Neural progenitor cell (in vitro differentiated cells): ENCODE measurements at regions not wholly inside any gene's neighbourhood (a gene's known extent, or its start where the extent isn't known, plus 50 kb on each side); places are given as distances from the start of the nearest gene placed in this dataset.

ENCODE experiments used
- DNase-seq: peaks from one replicate; pipeline ENCODE4 v3.0.0-alpha.2; 2016; ENCODE audit warnings: low spot score
- H2AFZ ChIP-seq: fragments of 200-600 bp; sonication (generic); replicated peaks from 2 replicates; pipeline ENCODE4 v1.6.1; 2016; ENCODE audit warnings: antibody characterized with exemption
- H3F3A ChIP-seq: fragments of 200-600 bp; sonication (generic); 2 replicates; pipeline ENCODE4 v1.6.1; 2016; ENCODE audit warnings: antibody characterized with exemption, low read depth
- H3K27ac ChIP-seq: fragments of 200-600 bp; sonication (generic); 2 replicates; pipeline ENCODE4 v1.5.1; 2016; ENCODE audit warnings: mild to moderate bottlenecking
- H3K27me3 ChIP-seq: fragments of 200-600 bp; sonication (generic); 2 replicates; pipeline ENCODE4 v1.6.1; 2016; ENCODE audit warnings: mild to moderate bottlenecking, moderate library complexity
- H3K36me3 ChIP-seq: fragments of 200-600 bp; sonication (generic); 2 replicates; pipeline ENCODE4 v1.5.1; 2016
- H3K4me1 ChIP-seq: fragments of 200-600 bp; sonication (generic); 2 replicates; pipeline ENCODE4 v1.6.1; 2016; ENCODE audit warnings: mixed run types
- H3K4me2 ChIP-seq: fragments of 200-600 bp; sonication (generic); 2 replicates; pipeline ENCODE4 v1.6.1; 2016
- H3K4me3 ChIP-seq: fragments of 200-600 bp; sonication (generic); 2 replicates; pipeline ENCODE4 v1.5.1; 2016
- H3K79me2 ChIP-seq: fragments of 200-600 bp; sonication (generic); 2 replicates; pipeline ENCODE4 v1.6.1; 2016; ENCODE audit warnings: low read depth
- H3K9ac ChIP-seq: fragments of 200-600 bp; sonication (generic); 2 replicates; pipeline ENCODE4 v1.6.1; 2016
- H3K9me3 ChIP-seq: fragments of 200-600 bp; sonication (generic); 2 replicates; pipeline ENCODE4 v1.5.1; 2016; ENCODE audit warnings: low read depth
- H4K20me1 ChIP-seq: fragments of 200-600 bp; sonication (generic); 2 replicates; pipeline ENCODE4 v1.6.1; 2016; ENCODE audit warnings: low read depth
- H3K27ac Mint-ChIP-seq: 3 replicates; pipeline ENCODE4 v1.8.0; 2021; ENCODE audit warnings: mixed read lengths
- H3K27me3 Mint-ChIP-seq: 2 replicates; pipeline ENCODE4 v1.8.0; 2022; ENCODE audit warnings: low read depth, mild to moderate bottlenecking, inconsistent platforms, moderate library complexity, mixed read lengths; ENCODE audit not compliant: insufficient read depth
- H3K36me3 Mint-ChIP-seq: 3 replicates; pipeline ENCODE4 v1.8.0; 2021; ENCODE audit warnings: mixed read lengths
- H3K4me1 Mint-ChIP-seq: 3 replicates; pipeline ENCODE4 v1.8.0; 2021; ENCODE audit warnings: mixed read lengths
- H3K4me3 Mint-ChIP-seq: 3 replicates; pipeline ENCODE4 v1.8.0; 2021; ENCODE audit warnings: mild to moderate bottlenecking, moderate library complexity, mixed read lengths
- H3K9me3 Mint-ChIP-seq: 3 replicates; pipeline ENCODE4 v1.8.0; 2020; ENCODE audit warnings: mixed read lengths
- CTCF ChIP-seq: fragments of 200-600 bp; sonication (generic); IDR thresholded peaks from 2 replicates; pipeline ENCODE4 v1.5.1; 2017; ENCODE audit warnings: antibody characterized with exemption, mild to moderate bottlenecking
- EZH2 ChIP-seq: fragments of 200-600 bp; sonication (generic); IDR thresholded peaks from 2 replicates; pipeline ENCODE4 v1.6.1; 2017; ENCODE audit warnings: antibody characterized with exemption, mild to moderate bottlenecking, moderate library complexity
- EZH2phosphoT487 ChIP-seq: fragments of 200-600 bp; sonication (generic); IDR thresholded peaks from 2 replicates; pipeline ENCODE4 v1.6.1; 2017; ENCODE audit warnings: antibody characterized with exemption

DNA sequence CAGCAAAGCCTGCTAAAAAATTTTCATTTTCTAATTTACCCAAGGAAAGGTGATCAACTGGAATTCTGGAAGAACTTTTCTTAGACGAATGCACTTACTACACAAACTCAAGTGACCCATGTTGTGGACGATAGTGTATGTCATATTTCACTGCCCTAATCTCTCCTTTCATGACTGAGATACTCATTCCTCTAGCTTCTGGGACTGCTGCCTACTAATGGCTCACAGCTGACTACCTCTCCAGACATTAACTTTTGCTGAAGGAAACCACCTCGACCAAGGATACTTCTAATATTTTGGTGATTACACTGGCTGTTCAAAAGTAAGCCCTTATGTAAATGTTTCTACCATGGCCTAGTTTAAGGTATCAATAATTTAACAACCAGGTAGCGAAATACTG is 959.9 kb upstream of the GHITM start:
- Histone ChIP-seq H3K4me3 (no peak overlapping the region), H3K9me3 (no peaks in the 10 kb centered on the region), H3K36me3 (no peaks in the 10 kb centered on the region), H3K79me2 (no peaks in the 10 kb centered on the region), H4K20me1 (no peaks in the 10 kb centered on the region), H2AFZ (no peak overlapping the region), H3K4me2 (no peak overlapping the region), H3K27ac (no peak overlapping the region), H3K9ac (no peak overlapping the region), H3K27me3 (no peaks in the 10 kb centered on the region), H3F3A (no peaks in the 10 kb centered on the region), H3K4me1 (no peaks in the 10 kb centered on the region)
- H3K9me3 Mint-ChIP-seq, result no peaks in the 10 kb centered on the region
- no peak for DNase-seq
- H3K4me3 Mint-ChIP-seq, result no peak overlapping the region
- no peaks in the 10 kb centered on the region for H3K36me3 Mint-ChIP-seq
- H3K27ac Mint-ChIP-seq, result no peak overlapping the region
- H3K4me1 Mint-ChIP-seq, result no peaks in the 10 kb centered on the region
- TF ChIP-seq CTCF (no peak), EZH2phosphoT487 (no peak), EZH2 (no peak)
- H3K27me3 Mint-ChIP-seq, result no peaks in the 10 kb centered on the region

- no peak overlapping the region for H3K27ac Mint-ChIP-seq
- Histone ChIP-seq H3K4me2 (no peak overlapping the region), H3K9me3 (no peaks in the 10 kb centered on the region), H3K27ac (no peak overlapping the region), H3K4me3 (no peak overlapping the region), H3K4me1 (no peaks in the 10 kb centered on the region), H3K36me3 (no peaks in the 10 kb centered on the region), H3K79me2 (no peaks in the 10 kb centered on the region), H4K20me1 (no peaks in the 10 kb centered on the region), H2AFZ (no peak overlapping the region), H3K27me3 (no peaks in the 10 kb centered on the region), H3F3A (no peaks in the 10 kb centered on the region), H3K9ac (no peak overlapping the region)
- H3K9me3 Mint-ChIP-seq, result no peaks in the 10 kb centered on the region
- no peak for DNase-seq
- no peak overlapping the region for H3K4me3 Mint-ChIP-seq
- H3K36me3 Mint-ChIP-seq, result no peaks in the 10 kb centered on the region
- no peaks in the 10 kb centered on the region for H3K4me1 Mint-ChIP-seq
- no peaks in the 10 kb centered on the region for H3K27me3 Mint-ChIP-seq
- TF ChIP-seq EZH2phosphoT487, result no peak
- TF ChIP-seq CTCF, result no peak
- no peak for TF ChIP-seq EZH2
These were observed 957.2 kb upstream of the GHITM start for GRCh38 chr10:83182076-83182475.

DNA sequence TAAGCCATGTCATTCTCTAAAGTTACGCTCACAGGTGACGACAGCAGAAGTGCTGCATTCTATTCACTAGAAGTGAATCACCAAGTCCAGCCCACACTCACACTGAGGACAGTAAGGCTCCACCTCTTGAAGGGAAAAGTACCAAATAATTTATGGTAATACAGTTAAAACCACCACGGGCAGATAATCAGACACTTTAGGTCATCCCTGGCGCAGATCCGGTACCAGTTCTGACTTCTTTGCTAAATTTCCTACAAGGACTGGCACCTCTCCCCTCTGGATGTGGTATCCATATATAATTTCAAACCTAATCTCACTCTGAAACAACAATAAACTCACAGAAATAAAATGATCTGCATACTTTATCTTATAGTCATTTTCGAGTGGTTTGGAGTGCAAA is 954.7 kb upstream of the GHITM start:
- H3K4me3 Mint-ChIP-seq, result no peak overlapping the region
- H3K36me3 Mint-ChIP-seq, result no peaks in the 10 kb centered on the region
- Histone ChIP-seq H2AFZ (no peak overlapping the region), H3K4me3 (no peak overlapping the region), H3K9ac (no peak overlapping the region), H4K20me1 (no peaks in the 10 kb centered on the region), H3F3A (no peaks in the 10 kb centered on the region), H3K4me1 (no peaks in the 10 kb centered on the region), H3K27me3 (no peaks in the 10 kb centered on the region), H3K36me3 (no peaks in the 10 kb centered on the region), H3K27ac (no peak overlapping the region), H3K4me2 (no peak overlapping the region), H3K9me3 (no peaks in the 10 kb centered on the region), H3K79me2 (no peaks in the 10 kb centered on the region)
- no peaks in the 10 kb centered on the region for H3K27me3 Mint-ChIP-seq
- H3K27ac Mint-ChIP-seq, result no peak overlapping the region
- no peaks in the 10 kb centered on the region for H3K4me1 Mint-ChIP-seq
- no peak for TF ChIP-seq CTCF
- no peak for TF ChIP-seq EZH2
- TF ChIP-seq EZH2phosphoT487, result no peak
- no peaks in the 10 kb centered on the region for H3K9me3 Mint-ChIP-seq
- no peak for DNase-seq

GRCh38 chr10:83190614-83191013 is 948.7 kb upstream of the GHITM start:
- Mint-ChIP-seq H3K27me3 (no peaks in the 10 kb centered on the region), H3K27ac (no peak overlapping the region), H3K9me3 (no peaks in the 10 kb centered on the region), H3K36me3 (no peaks in the 10 kb centered on the region), H3K4me1 (no peaks in the 10 kb centered on the region), H3K4me3 (no peak overlapping the region)
- no peak overlapping the region for H3K9ac ChIP-seq
- H3K27me3 ChIP-seq, result no peaks in the 10 kb centered on the region
- no peak for TF ChIP-seq EZH2phosphoT487
- TF ChIP-seq EZH2, result no peak
- no peak for TF ChIP-seq CTCF
- no peak overlapping the region for H3K27ac ChIP-seq
- H2AFZ ChIP-seq, result no peak overlapping the region
- H3K36me3 ChIP-seq, result no peaks in the 10 kb centered on the region
- no peak for DNase-seq
- H3F3A ChIP-seq, result no peaks in the 10 kb centered on the region
- H3K4me1 ChIP-seq, result no peaks in the 10 kb centered on the region
- no peaks in the 10 kb centered on the region for H3K9me3 ChIP-seq
- H4K20me1 ChIP-seq, result no peaks in the 10 kb centered on the region
- no peak overlapping the region for H3K4me2 ChIP-seq
- H3K79me2 ChIP-seq, result no peaks in the 10 kb centered on the region
- no peak overlapping the region for H3K4me3 ChIP-seq
